GM12874 (cell line): ENCODE measurements at regions not wholly inside any gene's neighbourhood (a gene's known extent, or its start where the extent isn't known, plus 50 kb on each side); places are given as distances from the start of the nearest gene placed in this dataset.

Source experiments
- CTCF ChIP-seq: IDR thresholded peaks from 2 replicates; pipeline ENCODE4 v1.5.1; 2011; ENCODE audit warnings: low read depth, mild to moderate bottlenecking, control low read depth, low read length, moderate library complexity; ENCODE audit not compliant: insufficient read depth

DNA sequence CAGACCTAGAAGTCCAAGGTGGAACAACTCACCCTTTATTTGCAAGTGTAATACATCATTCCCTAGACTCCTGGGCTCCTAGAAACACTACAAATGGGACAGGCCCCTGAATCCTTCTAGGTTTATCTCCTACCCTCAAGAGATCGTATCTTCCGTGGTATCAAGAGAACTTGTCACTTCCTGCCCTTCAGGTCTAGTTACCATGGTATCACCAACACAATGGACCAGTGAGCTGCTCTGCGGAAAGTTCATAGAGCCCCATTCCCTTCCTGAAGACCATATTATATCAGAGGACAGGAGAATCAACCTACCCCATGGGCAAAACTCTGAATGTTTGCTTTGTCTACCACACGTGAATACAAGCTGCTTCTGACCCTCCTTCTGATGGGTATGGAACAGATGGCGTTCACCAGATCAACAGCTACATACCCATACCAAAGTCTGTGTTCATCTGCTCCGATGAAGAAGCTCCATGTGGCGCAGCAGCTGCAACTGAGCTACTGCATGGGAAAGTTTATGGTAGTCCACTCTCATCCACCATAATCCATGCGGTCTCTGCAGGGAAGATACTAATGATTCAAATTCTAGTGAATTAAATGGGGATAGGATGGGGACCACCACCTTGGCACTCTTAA is 84.6 kb upstream of the KLF13 start:
- no peak for TF ChIP-seq CTCF

DNA sequence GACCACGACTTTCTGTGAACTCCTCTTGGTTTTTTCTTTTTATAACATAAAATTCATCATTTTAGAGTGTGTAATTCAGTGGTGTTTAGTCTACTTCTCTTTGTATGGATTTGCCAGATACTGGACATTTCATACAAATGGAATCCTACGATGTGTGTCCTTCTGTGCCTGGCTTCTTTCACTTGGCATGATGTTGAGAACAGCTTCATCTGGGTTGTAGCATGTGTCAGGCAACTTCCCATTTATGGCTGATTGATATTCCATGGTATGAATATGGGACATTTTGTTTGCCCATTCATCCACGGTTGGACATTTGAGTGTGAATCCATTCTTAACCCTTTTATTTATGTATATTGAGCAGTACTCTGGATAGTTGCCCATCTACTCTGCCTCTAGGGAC is 82.7 kb upstream of the KLF13 start:
- no peak for TF ChIP-seq CTCF

GRCh38 chr15:31245135-31245689 is 81.4 kb upstream of the KLF13 start:
- no peak for TF ChIP-seq CTCF

DNA sequence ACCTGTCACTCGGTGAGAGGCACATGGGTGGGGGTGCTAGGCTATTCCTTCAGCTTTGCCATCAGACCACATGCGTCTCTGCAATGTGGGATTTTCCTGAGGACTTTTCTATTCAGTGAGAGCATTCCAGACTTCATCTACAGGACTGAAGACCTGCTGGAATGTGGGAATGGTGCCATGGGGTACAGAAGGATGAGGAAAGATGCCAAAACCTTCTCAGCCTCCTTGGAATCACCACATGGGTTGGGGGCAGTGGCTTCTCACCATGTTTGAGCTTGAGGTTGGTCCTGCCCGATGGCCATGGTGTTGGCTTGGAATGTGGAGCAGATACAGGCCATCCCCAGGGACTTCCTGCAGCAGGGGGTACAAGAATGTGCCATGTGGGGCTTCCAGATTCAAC is 80.9 kb upstream of the KLF13 start:
- no peak for TF ChIP-seq CTCF

DNA sequence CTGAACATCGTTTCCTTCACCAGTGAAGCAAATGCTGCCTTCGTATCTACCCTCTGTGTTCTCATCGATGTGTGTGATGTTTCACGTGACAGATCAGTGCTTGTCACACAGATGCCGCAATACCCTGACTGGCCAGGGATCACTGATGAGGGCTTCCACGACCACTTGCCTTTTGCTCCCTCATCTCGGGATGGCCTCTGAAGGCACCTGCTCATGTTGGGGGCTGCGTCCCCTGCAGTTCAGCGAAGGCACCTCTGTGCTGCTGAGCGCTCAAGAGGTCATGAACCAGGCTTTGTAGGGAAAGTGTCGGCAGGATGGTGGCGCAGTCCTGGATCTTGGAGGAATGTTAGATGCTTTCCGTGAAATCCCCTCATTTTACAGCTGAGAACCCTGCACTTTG is 79.2 kb upstream of the KLF13 start:
- no peak for TF ChIP-seq CTCF

DNA sequence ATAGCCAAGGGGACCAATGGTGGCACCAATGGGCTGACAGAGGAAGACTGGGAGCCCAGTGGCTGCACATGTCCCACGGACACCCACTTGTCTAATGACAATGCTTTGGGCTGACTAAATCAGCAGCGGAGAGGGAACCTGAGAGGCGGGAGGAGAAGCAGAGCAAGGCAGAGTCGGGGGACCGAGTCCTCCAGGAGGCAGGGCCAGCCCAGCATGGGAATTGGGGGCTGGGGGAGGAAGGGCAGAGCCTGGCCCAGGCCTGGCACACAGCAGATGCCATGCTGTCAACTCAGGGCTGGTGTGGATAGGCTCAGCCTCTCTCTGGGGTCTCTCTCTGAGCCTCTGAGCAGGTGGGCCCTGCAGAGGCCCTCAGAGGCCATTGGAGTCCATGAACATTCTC is 78.4 kb upstream of the KLF13 start:
- no peak for TF ChIP-seq CTCF

DNA sequence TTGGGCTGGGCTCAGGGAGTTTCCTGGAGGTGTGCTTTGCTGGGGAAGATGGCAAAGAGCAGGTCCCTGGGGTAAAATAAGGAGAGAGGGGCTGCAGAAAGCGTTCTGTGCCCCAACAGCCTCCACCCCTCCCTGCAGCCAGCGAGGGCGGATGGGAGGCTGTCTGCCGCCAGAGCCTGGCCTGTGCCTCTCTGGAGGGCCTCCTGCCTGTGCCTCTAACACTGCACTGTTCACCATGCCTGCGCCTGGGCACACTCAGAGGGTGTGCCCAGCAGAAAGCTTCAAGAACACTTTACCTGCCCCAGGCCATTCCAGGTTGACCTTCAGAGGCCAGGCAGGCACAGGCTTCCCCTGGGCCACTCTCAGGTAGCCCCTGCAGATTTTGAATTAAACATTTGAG is 77.7 kb upstream of the KLF13 start:
- no peak for TF ChIP-seq CTCF

- no peak for TF ChIP-seq CTCF
These were observed 76.6 kb upstream of the KLF13 start for GRCh38 chr15:31250033-31250432.
